IPS-NIHi11 (cell line): ENCODE measurements at regions not wholly inside any gene's neighbourhood (a gene's known extent, or its start where the extent isn't known, plus 50 kb on each side); places are given as distances from the start of the nearest gene placed in this dataset.
"Not testable (repeated sequence)": the region's sequence is repeated elsewhere in the genome, so short reads cannot be mapped to it uniquely, and the experiment has no call there.

ENCODE experiments used
- DNase-seq: peaks from one replicate; pipeline ENCODE4 v3.0.0; 2012; ENCODE audit warnings: mixed read lengths, low spot score

- DNase-seq = no peak
These were observed 236.0 kb upstream of the SPHKAP start for GRCh38 chr2:228417526-228417925.

DNA sequence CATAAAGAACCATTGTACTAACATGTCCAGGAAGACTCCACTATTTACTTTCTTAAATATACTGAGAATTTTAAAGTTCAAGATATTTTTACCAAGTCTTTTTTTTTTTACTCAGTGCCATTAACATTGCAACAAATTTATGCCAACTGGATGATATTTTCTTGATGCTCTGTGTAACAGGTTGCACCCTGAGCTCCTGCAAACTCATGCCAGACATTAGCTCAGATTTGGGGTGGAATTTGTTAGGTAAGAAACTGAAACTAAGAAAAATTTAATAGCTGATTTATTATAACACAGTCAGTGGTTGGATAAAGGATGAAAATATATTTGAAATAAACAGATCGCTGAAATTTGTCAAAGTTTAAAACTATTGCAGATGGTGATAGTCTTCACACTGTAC is 228.6 kb upstream of the SPHKAP start:
- no peak for DNase-seq

DNA sequence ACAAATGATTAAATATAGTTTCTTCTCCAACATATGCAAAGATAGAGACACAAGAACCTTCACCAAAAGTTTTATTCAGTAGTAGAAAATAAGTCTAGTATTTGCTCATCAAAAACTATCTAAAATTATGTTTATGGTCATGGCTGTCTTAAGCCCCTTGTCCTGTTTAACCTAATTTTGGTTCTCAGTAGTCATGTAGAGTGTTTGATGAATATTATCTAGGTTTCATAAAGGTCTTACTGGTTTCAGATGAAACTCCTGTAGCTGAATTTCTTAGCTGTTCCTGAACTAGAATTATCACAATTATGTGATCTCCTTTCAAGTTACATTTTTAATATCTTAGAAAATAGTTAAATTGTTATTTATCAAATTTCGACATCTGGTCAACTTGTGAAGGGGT is 228.0 kb upstream of the SPHKAP start:
- no peak for DNase-seq

DNA sequence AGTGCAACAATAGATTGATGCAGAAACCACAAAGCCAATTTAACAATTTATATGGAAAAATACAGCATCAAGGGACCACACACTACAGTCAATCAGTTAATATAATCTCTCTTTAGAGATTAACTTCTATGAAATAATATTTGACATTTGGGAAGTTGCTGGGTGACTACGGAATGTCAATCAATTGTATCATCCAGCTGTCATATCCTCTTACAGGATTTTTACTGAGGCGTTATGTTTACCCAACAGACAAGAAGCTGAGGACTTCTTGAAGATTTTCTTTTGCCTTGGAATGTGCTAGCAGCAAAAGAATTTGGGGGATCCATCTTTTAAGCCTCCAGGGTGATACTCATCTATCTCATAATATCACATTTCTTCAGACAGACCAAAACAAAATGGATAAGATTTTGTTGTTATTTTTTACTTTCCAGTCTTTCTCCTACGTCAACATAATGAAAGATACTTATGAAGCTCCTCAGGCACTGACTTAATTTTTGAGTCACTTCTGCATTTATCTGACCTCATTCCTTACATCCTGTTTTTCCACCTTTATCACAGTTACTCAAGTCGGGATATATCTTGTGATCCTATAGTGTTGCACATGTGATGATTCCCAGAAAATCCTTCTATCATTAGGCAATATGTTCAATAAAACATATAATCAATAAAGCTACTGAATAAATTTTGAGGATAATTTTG is 227.2 kb upstream of the SPHKAP start:
- no peak for DNase-seq

- DNase-seq = no peak
These were observed 226.3 kb upstream of the SPHKAP start for GRCh38 chr2:228407821-228408220.

DNA sequence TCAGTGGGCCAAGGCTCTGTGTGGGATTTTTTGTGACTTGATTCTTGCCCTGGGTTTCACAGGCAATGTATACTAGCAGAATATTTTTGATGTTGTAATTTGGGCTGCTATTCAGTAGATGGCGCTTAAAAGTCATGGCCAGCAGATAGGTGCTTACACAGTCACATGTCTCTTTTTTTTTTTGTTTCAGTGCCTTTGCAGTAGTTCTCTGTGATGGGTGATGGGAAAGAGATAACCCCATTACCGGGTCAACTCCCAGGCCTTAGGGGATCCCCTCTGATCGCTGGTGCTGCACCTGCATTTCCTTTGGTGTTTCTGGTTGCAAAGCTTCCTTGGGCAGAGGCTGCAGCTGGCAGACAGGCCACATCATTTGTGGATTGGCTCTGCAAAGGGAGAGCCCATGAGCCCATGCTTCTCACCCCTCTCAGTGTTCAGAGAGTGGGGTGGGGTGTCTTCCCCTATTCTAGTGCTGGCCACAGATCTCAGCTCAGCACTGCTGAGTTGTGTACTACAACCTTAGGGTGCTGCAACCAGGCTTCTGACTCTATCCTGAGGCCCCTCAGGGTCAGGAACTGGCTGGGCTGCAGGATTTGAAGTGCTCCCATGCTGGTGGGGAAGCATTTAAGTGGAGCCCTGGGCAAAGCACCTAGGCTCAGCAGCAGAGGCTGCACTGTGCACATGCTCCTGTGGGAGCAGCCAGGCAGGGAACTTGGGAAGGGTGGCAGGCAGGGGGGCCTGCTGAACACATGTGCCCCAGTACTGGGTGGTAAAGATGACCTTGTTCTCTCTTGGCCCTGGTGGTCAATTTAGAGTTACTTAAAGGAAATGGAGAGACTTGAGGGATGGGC is 219.8 kb upstream of the SPHKAP start:
- DNase-seq = peak; percentile 17

DNA sequence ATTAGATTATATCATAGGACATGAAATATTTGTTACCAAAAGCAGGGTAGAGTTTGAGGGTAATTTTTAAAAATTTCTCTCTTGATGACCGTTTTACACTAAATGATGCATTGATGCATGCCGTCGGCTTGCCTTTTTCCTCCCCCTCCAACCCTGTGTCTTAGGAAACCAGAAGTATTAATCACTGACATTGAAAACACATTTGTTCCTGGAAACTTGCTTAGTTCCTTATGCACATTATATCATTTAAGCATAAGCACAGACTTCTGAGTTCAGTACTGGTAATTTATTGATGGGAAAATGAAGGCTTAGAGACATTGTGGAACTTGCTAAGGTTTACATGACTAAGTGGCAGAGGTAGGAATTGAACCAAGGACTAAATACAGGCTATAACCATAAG is 206.3 kb upstream of the SPHKAP start:
- no peak for DNase-seq

DNA sequence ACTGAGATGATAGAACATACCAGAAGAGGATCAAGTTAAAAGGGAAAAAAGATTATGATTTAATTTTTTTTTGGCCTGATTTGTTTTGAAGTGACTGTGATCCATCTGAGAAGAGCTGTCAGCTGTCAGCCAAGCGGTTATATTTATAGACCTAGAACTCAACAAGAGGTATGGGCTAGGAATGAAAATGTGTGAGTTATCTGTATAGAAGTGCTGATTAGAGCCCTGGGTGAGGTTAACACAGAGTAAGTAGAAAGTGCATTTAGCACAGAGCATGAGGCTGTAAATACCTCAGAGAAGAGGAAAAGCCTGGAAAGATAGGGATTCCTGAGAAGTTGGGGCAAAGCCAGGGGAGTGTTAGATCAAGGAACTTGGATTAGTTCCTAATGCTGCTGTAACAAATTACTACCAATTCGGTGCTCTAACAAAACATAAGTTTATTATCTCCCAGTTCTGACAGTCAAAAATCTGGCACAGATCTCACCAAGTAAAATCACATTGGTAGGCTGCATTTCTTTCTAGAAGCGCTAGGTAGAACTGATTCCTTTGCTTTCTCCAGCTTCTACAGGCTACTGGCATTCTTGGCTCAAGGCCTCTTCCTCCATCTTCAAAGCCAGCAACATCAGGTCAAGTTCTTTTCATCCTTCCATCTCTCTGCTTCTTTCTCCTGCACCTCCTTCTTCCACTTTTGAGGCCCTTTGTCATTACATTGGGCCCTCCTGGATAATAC is 197.4 kb upstream of the SPHKAP start:
- DNase-seq = no peak

GRCh38 chr2:228378233-228378632 is 196.7 kb upstream of the SPHKAP start:
- DNase-seq = no peak

GRCh38 chr2:228377533-228377932 is 196.0 kb upstream of the SPHKAP start:
- no peak for DNase-seq

DNA sequence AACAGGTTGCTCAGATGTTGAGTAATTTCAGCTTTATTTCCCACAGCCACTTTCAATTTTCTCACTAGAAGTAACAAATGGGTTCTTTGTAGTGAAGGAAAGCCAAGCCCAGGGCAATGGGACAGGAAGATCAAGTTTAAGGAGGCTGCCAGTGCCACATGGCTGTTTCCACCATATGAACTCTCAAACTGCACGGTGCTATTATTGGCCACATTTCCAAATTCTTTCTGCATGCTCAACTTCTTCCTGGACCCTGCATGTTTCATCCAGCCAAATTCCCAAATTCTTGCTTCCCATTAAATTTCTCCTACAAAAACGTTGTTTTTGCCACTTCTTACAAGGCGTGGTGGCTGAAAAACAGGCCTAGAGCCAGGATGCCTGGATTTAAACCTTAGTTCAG is 193.3 kb upstream of the SPHKAP start:
- DNase-seq = no peak

DNA sequence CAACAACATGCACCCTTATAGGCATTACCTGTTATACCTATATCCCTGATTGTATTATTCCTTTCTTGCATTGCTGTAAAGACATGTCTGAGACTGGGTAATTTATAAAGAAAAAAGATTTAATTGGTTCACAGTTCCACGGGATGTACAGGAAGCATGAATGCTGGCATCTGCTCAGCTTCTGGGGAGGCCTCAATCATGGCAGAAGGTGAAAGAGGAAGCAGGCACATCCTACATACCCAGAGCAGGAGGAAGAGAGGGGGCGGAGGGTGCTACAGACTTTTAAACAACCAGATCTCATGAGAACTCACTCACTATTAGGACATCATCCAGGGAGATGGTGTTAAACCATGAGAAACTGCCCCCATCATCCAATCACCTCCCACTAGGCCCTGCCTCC is 191.7 kb upstream of the SPHKAP start:
- DNase-seq = no peak

DNA sequence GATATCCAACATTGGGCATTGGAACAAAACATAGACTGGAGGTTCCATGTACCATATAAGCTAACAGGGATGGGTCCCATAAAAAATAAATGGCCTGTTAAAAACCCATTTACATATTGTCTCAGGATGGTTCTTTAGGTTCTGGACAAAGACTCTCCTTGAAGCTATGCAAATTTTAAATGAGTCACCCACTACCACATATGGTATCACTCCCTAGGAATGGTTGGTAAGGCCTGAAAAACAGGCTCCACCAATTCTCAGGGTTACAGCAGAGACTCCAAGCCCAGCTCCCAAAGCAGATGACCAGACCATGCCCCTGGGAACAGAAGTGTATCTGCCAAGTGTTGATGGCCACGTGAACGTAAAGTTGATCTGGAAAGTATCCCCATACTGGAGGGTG is 190.7 kb upstream of the SPHKAP start:
- no peak for DNase-seq

GRCh38 chr2:228369400-228370031 is 188.0 kb upstream of the SPHKAP start:
- no peak for DNase-seq

DNA sequence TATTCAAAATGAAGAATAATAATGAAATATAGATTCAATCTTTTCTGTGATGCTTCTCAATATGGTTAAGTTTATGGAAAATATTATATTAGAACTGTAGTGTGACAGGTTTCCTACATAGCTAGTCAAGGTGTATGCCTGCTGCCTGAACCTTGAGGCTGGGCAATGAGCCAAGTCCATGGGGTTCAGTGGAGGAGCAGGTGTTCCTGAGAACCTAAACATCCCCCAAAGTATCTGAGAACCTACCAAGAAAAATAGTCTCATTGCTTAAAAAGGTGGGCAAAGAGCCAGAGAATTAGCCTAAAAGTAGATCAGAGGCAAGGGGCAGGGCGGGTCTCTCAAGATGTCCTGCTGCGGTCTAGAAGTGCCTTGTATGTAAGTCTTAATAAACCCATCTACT is 185.9 kb upstream of the SPHKAP start:
- DNase-seq = no peak

- DNase-seq = no peak
These were observed 178.0 kb upstream of the SPHKAP start for GRCh38 chr2:228359473-228359872.

- DNase-seq = no peak
These were observed 174.4 kb upstream of the SPHKAP start for GRCh38 chr2:228355897-228356296.

DNA sequence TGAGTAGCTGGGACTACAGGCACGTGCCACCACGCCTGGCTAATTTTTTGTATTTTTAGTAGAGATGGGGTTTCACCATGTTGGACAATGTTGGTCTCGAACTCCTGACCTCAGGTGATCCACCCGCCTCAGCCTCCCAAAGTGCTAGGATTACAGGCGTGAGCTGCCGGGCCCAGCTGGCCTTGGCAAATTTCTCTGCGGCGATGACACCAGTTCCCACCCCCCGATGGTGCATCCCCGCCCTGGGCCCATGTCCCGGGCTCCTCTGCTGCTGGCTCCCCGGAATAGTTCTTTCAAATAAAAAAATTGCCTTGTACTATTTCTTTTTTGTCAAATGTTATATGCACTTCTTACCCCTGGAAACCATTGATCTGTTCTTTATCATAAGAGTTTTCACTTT is 171.5 kb upstream of the SPHKAP start:
- not testable (repeated sequence) for DNase-seq

- DNase-seq = no peak
These were observed 170.6 kb upstream of the SPHKAP start for GRCh38 chr2:228352048-228352447.

- no peak for DNase-seq
These were observed 167.1 kb upstream of the SPHKAP start for GRCh38 chr2:228348516-228349064.

DNA sequence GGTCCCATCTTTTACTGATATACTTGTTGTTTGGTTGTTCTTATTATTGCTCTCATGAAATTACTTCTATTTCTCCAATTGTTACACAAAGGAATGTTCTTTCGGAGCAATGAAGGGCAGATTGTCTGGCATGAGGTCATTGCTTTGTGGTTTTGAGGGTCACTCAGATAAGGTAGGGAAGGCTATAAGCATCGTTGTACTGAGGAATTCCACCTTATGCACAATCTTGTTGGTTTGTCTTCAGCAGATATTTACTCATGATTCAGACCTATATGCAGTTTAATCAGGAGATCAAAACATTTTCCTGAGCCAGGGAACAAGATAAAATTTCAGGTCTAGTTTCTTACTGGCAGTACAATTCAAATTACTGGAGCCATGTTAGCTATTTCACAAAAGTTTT is 163.0 kb upstream of the SPHKAP start:
- no peak for DNase-seq

DNA sequence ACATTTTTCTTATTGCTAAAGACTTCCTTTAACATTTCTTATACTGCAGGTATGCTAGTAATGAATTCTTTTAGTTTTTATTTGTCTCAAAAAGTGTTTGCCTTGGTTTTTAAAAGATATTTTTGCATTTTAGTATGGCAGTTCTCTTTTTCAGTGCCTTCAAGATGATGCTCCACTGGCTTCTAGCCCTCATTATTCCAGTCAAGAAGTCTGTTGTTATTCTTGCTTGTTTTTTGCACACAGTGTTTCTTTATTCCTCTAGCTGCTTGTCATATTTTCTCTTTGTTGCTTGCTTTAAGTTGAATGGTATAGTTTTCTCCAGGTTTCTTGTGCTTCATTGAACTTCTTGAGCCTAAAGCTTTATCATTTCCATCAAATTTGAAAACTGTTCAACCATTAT is 158.0 kb upstream of the SPHKAP start:
- DNase-seq = no peak
